NCI-H1092 (cell line): ENCODE measurements at regions not wholly inside any gene's neighbourhood (a gene's known extent, or its start where the extent isn't known, plus 50 kb on each side); places are given as distances from the start of the nearest gene placed in this dataset.

ENCODE experiments used
- DNase-seq: peaks from one replicate; lab custom pipeline; 2025; lab: John Stamatoyannopoulos, UW

- DNase-seq, result no peak
Measured at GRCh38 chr18:51580580-51580979, 383.1 kb upstream of the MEX3C start.

GRCh38 chr18:51582551-51582950 lies 385.1 kb upstream of the MEX3C start:
- DNase-seq, result no peak

- no peak for DNase-seq
Measured at GRCh38 chr18:51588616-51589015, 391.1 kb upstream of the MEX3C start.

GRCh38 chr18:51593931-51594330 lies 396.4 kb upstream of the MEX3C start:
- DNase-seq, result no peak

GRCh38 chr18:51603111-51603510 lies 405.6 kb upstream of the MEX3C start:
- DNase-seq, result no peak

GRCh38 chr18:51603551-51603950 lies 406.1 kb upstream of the MEX3C start:
- DNase-seq, result no peak

- DNase-seq, result no peak
Measured at GRCh38 chr18:51610481-51610880, 413.0 kb upstream of the MEX3C start.

- no peak for DNase-seq
Measured at GRCh38 chr18:51611326-51611725, 413.8 kb upstream of the MEX3C start.

- DNase-seq, result no peak
Measured at GRCh38 chr18:51614033-51614432, 416.6 kb upstream of the MEX3C start.

GRCh38 chr18:51614967-51615571 lies 417.6 kb upstream of the MEX3C start:
- DNase-seq, result peak; percentile 55

GRCh38 chr18:51617167-51617566 lies 419.7 kb upstream of the MEX3C start:
- DNase-seq, result no peak

GRCh38 chr18:51617572-51618260 lies 420.2 kb upstream of the MEX3C start:
- no peak for DNase-seq

- no peak for DNase-seq
Measured at GRCh38 chr18:51619283-51619682, 421.8 kb upstream of the MEX3C start.

- DNase-seq, result peak; percentile 77
Measured at GRCh38 chr18:51621113-51621863, 423.8 kb upstream of the MEX3C start.

GRCh38 chr18:51621864-51622160 lies 424.3 kb upstream of the MEX3C start:
- no peak for DNase-seq

- DNase-seq, result peak; percentile 72
Measured at GRCh38 chr18:51622702-51623101, 425.2 kb upstream of the MEX3C start.

GRCh38 chr18:51623653-51624052 lies 426.2 kb upstream of the MEX3C start:
- no peak for DNase-seq

GRCh38 chr18:51630706-51631105 lies 433.2 kb upstream of the MEX3C start:
- no peak for DNase-seq

- DNase-seq, result no peak
Measured at GRCh38 chr18:51637881-51638280, 440.4 kb upstream of the MEX3C start.

GRCh38 chr18:51639541-51639940 lies 442.1 kb upstream of the MEX3C start:
- no peak for DNase-seq

GRCh38 chr18:51643483-51643882 lies 446.0 kb upstream of the MEX3C start:
- DNase-seq, result no peak

GRCh38 chr18:51645607-51646006 lies 448.1 kb upstream of the MEX3C start:
- no peak for DNase-seq

GRCh38 chr18:51647346-51647745 lies 449.9 kb upstream of the MEX3C start:
- no peak for DNase-seq
